Kidney capillary endothelial cell (primary cell): ENCODE measurements at regions not wholly inside any gene's neighbourhood (a gene's known extent, or its start where the extent isn't known, plus 50 kb on each side); places are given as distances from the start of the nearest gene placed in this dataset.
A peak's percentile ranks its signal among the peaks of the same experiment; 100 is the strongest.
"Not testable (repeated sequence)": the region's sequence is repeated elsewhere in the genome, so short reads cannot be mapped to it uniquely, and the experiment has no call there.

Experiments
- DNase-seq: peaks from one replicate; pipeline ENCODE4 v3.0.0-alpha.2; 2018; ENCODE audit warnings: low spot score

DNA sequence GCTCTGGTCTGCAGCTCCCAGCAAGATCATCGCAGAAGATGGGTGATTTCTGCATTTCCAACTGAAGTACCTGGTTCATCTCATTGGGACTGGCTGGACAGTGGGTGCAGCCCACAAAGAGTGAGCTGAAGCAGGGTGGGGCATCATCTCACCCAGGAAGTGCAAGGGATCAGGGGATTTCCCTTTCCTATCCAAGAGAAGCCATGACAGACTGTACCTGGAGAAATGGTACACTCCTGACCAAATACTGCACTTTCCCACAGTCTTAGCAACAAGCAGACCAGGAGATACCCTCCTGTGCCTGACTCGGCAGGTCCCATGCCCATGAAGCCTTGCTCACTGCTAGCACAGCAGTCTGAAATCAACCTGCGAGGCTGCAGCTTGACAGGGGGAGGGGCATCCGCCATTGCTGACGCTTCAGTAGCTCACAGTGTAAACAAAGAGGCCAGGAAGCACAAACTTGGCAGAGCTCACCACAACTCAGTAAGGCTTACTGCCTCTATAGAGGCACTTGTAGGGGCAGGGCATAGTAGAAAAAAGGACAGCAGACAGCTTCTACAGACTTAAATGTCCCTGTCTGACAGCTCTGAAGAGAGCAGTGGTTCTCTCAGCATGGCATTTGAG is 60.5 kb downstream of the AREG start:
- DNase-seq: peak; percentile 56

DNA sequence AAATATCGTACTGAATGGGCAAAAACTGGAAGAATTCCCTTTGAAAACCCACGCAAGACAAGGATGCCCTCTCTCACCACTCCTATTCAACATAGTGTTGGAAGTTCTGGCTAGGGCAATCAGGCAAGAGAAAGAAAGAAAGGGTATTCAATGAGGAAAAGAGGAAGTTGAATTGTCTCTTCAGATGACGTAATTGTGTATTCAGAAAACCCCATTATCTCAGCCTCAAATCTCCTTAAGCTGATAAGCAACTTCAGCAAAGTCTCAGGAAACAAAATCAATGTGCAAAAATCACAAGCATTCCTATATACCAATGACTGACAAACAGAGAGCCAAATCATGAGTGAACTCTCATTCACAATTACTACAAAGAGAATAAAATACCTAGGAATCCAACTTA is 64.4 kb downstream of the AREG start:
- DNase-seq: not testable (repeated sequence)

GRCh38 chr4:74516303-74516702 is 71.4 kb downstream of the AREG start:
- DNase-seq: no peak

DNA sequence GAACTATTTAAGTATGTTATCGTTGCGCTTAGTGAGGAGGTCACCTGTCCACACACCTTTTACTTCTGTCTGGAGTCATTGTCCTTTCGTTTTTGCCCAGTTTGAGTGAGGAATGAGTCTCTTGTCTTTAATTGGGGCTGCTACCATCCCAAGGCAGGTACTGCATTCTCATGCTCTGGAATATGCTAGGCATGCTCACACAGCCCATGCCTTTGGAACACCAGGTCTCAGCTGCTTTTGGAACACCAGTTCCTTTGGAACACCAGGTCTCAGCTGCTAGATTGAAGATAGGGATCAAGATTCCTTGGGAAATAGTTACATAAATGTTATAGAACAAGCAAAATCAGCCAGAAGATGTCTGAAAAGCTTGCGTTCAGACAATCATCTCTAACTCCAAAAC is 73.1 kb downstream of the AREG start:
- no peak for DNase-seq

DNA sequence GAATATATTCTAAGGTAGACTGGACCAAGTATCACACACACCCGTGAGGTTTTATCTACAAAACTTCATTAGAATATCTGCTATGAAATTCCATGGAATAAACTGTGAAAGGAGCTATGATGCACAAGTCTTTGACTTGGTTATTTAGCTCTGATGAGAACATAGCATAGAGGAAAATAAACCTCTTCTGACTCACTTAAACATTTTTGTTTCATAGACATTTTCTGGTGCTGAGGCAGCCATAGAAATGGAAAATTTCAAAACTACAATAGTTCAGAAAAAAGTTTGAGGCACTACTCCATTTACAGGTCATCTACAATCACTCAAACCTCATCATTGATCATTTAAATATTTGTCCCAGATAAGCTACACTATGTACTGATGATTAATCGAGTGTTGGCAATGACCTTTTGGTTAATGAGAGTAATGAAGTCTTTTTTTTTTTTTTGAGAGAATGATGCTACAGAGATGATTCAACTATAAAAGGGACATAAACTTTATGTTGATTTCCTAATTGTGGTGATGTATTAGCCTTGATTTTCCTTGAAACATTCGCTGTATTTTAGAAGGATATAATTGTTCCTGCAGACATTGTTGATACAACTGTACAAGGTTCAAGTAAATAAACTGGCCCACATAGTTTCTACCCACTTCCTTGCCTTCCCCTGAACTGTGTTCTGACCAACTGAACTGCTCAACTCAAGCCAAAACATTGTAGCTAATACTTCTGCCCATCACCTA is 77.5 kb downstream of the AREG start:
- DNase-seq: no peak

- DNase-seq: no peak
Observed at GRCh38 chr4:74523096-74523495, 78.2 kb downstream of the AREG start.

DNA sequence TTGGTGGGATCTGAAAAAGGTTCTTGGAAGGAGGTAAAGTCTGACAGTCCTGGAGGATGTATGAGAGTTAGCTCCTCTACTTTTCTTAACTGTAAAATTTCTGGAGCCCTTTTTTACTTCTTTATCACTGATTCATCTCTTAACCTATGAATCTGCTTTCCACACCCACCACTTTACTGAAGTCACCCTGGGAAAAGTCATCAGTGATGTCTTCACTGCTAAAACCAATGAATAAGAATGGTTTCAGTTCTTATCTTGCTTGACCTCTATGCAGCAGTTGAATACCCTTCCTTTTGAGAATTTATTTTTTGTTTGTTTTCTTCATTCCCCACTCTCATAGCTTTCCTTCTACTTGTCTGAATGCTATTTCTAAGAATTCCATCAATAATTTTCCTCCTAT is 80.0 kb downstream of the AREG start:
- DNase-seq: no peak

GRCh38 chr4:74527049-74527448 is 82.1 kb downstream of the AREG start:
- DNase-seq: no peak

DNA sequence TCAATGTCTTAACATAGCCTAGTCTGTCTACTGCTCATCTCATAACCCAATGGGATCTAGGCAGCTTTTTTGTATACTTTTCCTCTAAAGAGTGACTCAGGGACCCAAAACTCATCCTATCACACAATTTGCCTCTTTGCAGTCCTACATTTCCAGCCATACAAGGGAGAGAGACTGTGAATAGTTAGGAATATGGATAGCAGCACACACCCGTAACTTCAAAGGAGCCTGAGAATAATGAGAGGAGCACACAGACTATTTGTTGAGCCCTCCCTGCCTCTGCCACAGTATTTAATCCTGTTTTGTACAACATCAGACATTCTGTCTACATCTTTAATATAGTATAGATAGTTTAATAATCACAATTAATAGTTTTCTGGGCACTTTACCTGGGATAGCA is 83.2 kb downstream of the AREG start:
- DNase-seq: no peak

- DNase-seq: no peak
Observed at GRCh38 chr4:74529284-74530041, 84.5 kb downstream of the AREG start.

- peak; percentile 80 for DNase-seq
Observed at GRCh38 chr4:74531963-74532794, 87.2 kb downstream of the AREG start.

GRCh38 chr4:74534121-74534520 is 89.2 kb downstream of the AREG start:
- no peak for DNase-seq

GRCh38 chr4:74534936-74535335 is 90.0 kb downstream of the AREG start:
- DNase-seq: no peak

GRCh38 chr4:74535512-74535911 is 90.6 kb downstream of the AREG start:
- no peak for DNase-seq

- no peak for DNase-seq
Observed at GRCh38 chr4:74536557-74536956, 91.6 kb downstream of the AREG start.

DNA sequence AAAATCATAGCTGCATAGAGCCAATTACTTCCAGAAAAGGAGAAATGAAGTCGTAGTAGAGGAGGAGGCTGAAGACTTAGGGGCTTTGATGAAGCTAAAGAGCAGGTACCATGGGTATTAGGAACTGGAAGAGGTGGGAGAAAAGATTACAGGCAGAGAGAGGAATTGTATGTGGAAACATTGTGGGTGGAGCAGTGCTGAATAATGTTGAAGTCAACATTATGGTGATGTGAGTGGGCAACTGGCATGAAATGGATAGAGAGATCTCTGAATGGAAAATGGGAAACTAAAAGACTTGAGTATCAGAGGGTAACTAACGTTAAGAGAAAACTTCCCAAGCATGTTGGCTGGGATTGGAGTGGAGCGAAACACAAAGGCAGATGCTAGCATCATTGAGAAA is 92.5 kb downstream of the AREG start:
- no peak for DNase-seq

DNA sequence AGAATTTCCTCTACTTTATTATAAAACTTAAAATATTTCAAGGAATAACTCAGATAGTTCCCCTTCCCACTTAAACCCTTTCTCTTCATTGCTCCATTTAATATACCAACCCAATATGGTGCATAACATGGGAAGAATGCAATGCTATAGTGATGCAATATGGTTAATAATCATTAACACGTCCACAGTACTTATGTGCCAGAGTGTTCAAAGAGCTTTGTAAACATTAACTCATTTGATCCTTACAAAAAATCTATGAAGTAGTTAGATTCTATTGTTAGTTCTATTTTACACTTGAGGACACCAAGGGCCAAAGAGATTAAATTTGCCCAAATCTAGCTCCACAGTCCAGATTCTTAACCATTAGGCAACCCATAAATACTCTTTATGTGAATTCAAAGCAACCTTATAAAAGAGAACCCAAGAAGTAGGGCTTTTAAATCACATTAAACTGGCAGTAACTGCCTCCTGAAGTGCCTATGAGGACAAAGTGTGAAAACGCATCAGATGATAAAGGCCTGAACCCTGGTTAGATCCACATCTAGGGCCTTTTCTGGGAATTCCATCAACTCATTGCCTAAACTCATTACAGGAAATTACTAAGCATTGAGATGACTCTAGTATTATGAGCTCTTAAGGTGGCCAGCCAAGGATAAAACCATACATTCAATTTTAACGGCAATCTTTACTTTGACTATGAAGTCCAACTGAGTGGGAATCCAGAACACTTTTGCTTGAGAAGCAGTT is 94.3 kb downstream of the AREG start:
- peak; percentile 19 for DNase-seq

DNA sequence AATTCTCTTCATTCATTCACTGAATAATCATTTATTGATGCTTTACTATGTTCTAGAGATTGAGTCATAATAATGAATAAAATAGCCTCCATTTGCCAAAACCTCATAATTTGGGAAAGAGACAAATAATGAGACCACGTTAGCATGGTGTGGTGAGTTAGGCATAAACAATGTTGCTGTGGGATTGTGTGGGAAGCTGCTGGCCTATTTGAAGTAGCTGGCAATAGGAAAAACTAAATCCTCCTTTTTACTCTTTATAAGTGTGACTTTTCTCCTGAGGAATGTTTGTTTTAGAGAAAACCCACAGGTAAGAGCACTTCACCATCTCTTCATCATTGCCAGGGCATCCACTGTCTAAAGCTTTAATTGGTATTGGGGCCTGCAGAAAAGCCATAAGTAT is 95.3 kb downstream of the AREG start:
- DNase-seq: no peak

- DNase-seq: no peak
Observed at GRCh38 chr4:74541667-74542066, 96.7 kb downstream of the AREG start.

GRCh38 chr4:74543231-74543781 is 98.4 kb downstream of the AREG start:
- no peak for DNase-seq

GRCh38 chr4:74543983-74544382 is 99.0 kb downstream of the AREG start:
- no peak for DNase-seq
